ENCODE measurements at regions not wholly inside any gene's neighbourhood (a gene's known extent, or its start where the extent isn't known, plus 50 kb on each side); places are given as distances from the start of the nearest gene placed in this dataset.

DNA sequence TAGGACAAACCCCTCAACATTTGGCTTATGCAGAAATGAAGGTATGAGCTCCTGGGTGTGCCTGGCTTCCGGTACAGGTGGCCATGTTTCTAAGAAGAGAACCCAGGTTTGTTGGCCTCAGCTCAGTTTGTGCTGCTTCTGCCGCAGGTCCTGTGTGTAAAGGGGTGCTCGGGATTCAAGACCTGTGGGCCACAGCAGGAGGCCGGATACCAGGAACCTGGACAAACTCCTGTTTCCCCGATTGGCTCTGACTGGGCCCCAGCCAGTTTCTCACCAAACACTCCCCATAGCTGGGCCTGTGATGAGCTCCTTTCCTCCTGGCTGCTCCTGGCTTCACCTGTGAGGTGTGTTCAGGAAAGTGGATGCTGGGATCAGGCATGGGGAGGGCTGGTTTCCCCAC lies 271.2 kb upstream of the IRX2 start:
- 28 to 43% methylated on average over 5 of the region's 5 CpGs for WGBS, 2 experiments (ENCODE audit: low coverage in 1 of 2, low lambda C conversion rate in 2 of 2, missing lambda C conversion rate in 2 of 2)
- H3K36me3 ChIP-seq (ENCODE audit: low read depth): no peaks in the 10 kb centered on the region
- H4K20me1 ChIP-seq (ENCODE audit: insufficient read depth): no peaks in the 10 kb centered on the region
- in situ Hi-C loops (cut with MboI): no loop called here
- no peak overlapping the region for H2AFZ ChIP-seq
- no peak overlapping the region for H3K4me2 ChIP-seq (ENCODE audit: unreplicated experiment)
- no peaks in the 10 kb centered on the region for H3K79me2 ChIP-seq (ENCODE audit: insufficient read depth)
- no peaks in the 10 kb centered on the region for H3K9me2 ChIP-seq (ENCODE audit: insufficient read depth)
- no peaks in the 10 kb centered on the region for H3K9me3 ChIP-seq (ENCODE audit: low read depth)
- no peak overlapping the region for H3K9ac ChIP-seq
- H3F3A ChIP-seq (ENCODE audit: insufficient read depth): no peaks in the 10 kb centered on the region
- H3K27ac ChIP-seq: no peak overlapping the region
- H3K4me3 ChIP-seq: no peak overlapping the region
- no peak for DNase-seq
- no peaks in the 10 kb centered on the region for H3K4me1 ChIP-seq (ENCODE audit: insufficient read depth)
- TF ChIP-seq EZH2phosphoT487 (IDR thresholded peaks at IDR 0.05; ENCODE audit: insufficient read depth, low read depth) (no peak), EZH2 (IDR thresholded peaks at IDR 0.05; ENCODE audit: insufficient read depth, poor library complexity, severe bottlenecking) (no peak)
- H3K27me3 ChIP-seq (replicated peaks; ENCODE audit: insufficient read depth): no peaks in the 10 kb centered on the region

DNA sequence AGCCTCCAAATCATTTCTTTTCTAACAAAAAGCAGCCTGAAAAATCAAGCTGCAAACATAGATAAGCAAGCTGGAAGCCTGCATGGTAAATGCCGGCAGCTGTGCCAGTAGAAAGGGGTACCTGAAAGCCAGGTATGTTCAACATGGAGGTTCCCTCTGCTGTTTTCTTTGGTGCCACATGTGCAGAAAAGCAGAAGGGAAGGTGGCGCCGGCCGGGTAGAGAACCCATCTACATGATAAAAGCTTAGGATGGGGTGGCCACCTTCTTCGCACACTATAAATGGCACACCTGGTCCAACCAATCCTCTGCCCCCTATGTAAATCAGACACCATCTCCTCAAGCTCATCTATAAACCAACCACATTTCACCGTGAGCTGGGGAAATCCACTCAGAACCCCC lies 268.9 kb upstream of the IRX2 start:
- no peak overlapping the region for H3K4me2 ChIP-seq (ENCODE audit: unreplicated experiment)
- no peaks in the 10 kb centered on the region for H3K27me3 ChIP-seq (replicated peaks; ENCODE audit: insufficient read depth)
- DNase-seq: no peak
- H2AFZ ChIP-seq: no peak overlapping the region
- H3K79me2 ChIP-seq (ENCODE audit: insufficient read depth): no peaks in the 10 kb centered on the region
- no peaks in the 10 kb centered on the region for H3K9me2 ChIP-seq (ENCODE audit: insufficient read depth)
- in situ Hi-C loops (cut with MboI): no loop called here
- H3K27ac ChIP-seq: no peak overlapping the region
- 37% methylated on average over 6 of the region's 6 CpGs for WGBS, 2 experiments (ENCODE audit: low coverage in 1 of 2, low lambda C conversion rate in 2 of 2, missing lambda C conversion rate in 2 of 2)
- no peaks in the 10 kb centered on the region for H3K36me3 ChIP-seq (ENCODE audit: low read depth)
- no peaks in the 10 kb centered on the region for H4K20me1 ChIP-seq (ENCODE audit: insufficient read depth)
- TF ChIP-seq EZH2 (IDR thresholded peaks at IDR 0.05; ENCODE audit: insufficient read depth, poor library complexity, severe bottlenecking) (no peak), EZH2phosphoT487 (IDR thresholded peaks at IDR 0.05; ENCODE audit: insufficient read depth, low read depth) (no peak)
- no peak overlapping the region for H3K4me3 ChIP-seq
- H3K9ac ChIP-seq: no peak overlapping the region
- no peaks in the 10 kb centered on the region for H3K4me1 ChIP-seq (ENCODE audit: insufficient read depth)
- H3F3A ChIP-seq (ENCODE audit: insufficient read depth): no peaks in the 10 kb centered on the region
- no peaks in the 10 kb centered on the region for H3K9me3 ChIP-seq (ENCODE audit: low read depth)

DNA sequence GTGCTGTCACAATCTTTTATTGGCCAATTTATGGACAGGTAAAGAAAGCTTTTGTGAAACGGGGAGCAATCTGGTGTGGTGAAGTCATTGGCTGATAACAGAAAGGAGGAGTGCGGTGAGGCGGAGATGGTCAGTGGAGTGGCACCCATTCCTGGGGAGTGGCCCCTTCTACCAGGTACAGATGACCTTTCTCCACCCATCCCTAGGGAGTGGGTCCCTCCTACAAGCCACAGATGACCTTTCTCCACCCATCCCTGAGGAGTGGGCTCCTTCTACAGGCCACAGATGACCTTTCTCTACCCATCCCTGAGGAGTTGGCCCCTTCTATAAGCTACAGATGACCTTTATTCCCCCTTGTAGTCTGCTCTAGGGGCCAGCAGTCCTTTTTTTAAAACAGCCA lies 267.6 kb upstream of the IRX2 start:
- Histone ChIP-seq H3K4me1 (ENCODE audit: insufficient read depth) (no peaks in the 10 kb centered on the region), H3K9me3 (ENCODE audit: low read depth) (no peaks in the 10 kb centered on the region), H3K9me2 (ENCODE audit: insufficient read depth) (no peaks in the 10 kb centered on the region), H3K9ac (no peak overlapping the region), H3K4me2 (ENCODE audit: unreplicated experiment) (no peak overlapping the region), H3K79me2 (ENCODE audit: insufficient read depth) (no peaks in the 10 kb centered on the region), H3K4me3 (no peak overlapping the region), H3K27ac (no peak overlapping the region), H3K36me3 (ENCODE audit: low read depth) (no peaks in the 10 kb centered on the region), H3F3A (ENCODE audit: insufficient read depth) (no peaks in the 10 kb centered on the region), H3K27me3 (replicated peaks; ENCODE audit: insufficient read depth) (no peaks in the 10 kb centered on the region), H2AFZ (no peak overlapping the region), H4K20me1 (ENCODE audit: insufficient read depth) (no peaks in the 10 kb centered on the region)
- DNase-seq: no peak
- in situ Hi-C loops (cut with MboI): no loop called here
- TF ChIP-seq EZH2phosphoT487 (IDR thresholded peaks at IDR 0.05; ENCODE audit: insufficient read depth, low read depth): no peak
- no peak for TF ChIP-seq EZH2 (IDR thresholded peaks at IDR 0.05; ENCODE audit: insufficient read depth, poor library complexity, severe bottlenecking)
- WGBS, 2 experiments (ENCODE audit: low coverage in 1 of 2, low lambda C conversion rate in 2 of 2, missing lambda C conversion rate in 2 of 2): 56 to 76% methylated on average over 2 to 3 of the region's 3 CpGs

DNA sequence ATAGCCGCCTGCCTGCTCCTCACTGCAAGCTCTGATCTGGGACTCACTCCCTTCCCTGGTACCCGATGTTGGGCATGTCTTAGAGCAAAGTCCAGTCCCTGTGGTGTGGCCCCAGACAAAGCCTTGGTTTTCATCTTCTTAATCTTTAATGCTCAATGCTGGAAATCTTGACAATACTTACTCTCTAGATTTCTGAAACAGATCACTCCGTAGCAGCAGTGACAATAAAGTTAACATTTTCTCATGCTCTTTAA lies 260.2 kb upstream of the IRX2 start:
- TF ChIP-seq EZH2 (IDR thresholded peaks at IDR 0.05; ENCODE audit: insufficient read depth, poor library complexity, severe bottlenecking) (no peak), EZH2phosphoT487 (IDR thresholded peaks at IDR 0.05; ENCODE audit: insufficient read depth, low read depth) (no peak)
- Histone ChIP-seq H3K9me3 (ENCODE audit: low read depth) (no peaks in the 10 kb centered on the region), H4K20me1 (ENCODE audit: insufficient read depth) (no peaks in the 10 kb centered on the region), H3F3A (ENCODE audit: insufficient read depth) (no peaks in the 10 kb centered on the region), H3K9ac (no peak overlapping the region), H3K4me3 (no peak overlapping the region), H3K27ac (no peak overlapping the region), H3K36me3 (ENCODE audit: low read depth) (no peaks in the 10 kb centered on the region), H3K79me2 (ENCODE audit: insufficient read depth) (no peaks in the 10 kb centered on the region), H3K27me3 (replicated peaks; ENCODE audit: insufficient read depth) (no peaks in the 10 kb centered on the region), H3K9me2 (ENCODE audit: insufficient read depth) (no peaks in the 10 kb centered on the region), H3K4me1 (ENCODE audit: insufficient read depth) (no peaks in the 10 kb centered on the region), H3K4me2 (ENCODE audit: unreplicated experiment) (no peak overlapping the region), H2AFZ (no peak overlapping the region)
- WGBS, 2 experiments (ENCODE audit: low coverage in 1 of 2, low lambda C conversion rate in 2 of 2, missing lambda C conversion rate in 2 of 2): 1 to 19% methylated on average over 3 of the region's 3 CpGs
- in situ Hi-C loops (cut with MboI): no loop called here
- no peak for DNase-seq

DNA sequence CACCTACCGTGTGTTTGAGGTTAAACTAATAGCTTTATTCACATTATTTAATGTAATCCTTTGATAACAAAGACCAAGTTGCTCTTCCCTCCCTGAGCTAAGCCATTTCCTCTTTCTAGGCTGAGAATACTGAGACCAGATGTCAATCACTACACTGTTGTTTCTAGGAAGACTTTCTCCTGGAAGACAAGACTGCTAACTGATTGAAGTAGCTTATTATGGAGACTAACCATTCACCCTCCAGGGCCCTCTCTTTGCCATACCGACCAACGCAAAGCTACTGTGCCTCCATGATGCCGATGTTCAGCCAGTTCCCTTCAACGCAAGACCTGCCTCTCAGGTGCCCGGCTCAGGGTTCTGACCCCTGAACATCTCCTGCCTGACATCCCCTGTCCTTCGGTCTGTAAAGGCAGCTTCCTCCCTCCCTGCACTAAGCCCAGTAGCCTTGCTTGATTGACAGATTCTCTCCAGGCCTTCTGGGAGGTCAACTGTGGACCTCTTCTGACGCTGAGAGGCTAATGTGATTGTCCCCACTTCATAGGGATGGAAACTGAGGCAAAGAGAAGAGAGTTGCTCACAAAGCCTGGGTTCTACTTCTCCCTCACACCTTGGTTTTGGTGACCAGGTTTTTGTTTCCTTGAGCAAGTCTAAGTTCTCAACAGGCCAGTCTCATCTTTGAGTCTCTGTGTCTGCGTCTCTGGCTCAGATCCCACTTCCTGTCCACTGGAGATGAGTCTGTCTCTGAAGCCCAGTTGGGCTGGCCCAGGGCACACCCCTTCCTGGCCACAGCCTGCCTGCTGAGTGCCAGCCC lies 259.7 kb upstream of the IRX2 start:
- no peak for TF ChIP-seq EZH2 (IDR thresholded peaks at IDR 0.05; ENCODE audit: insufficient read depth, poor library complexity, severe bottlenecking)
- TF ChIP-seq EZH2phosphoT487 (IDR thresholded peaks at IDR 0.05; ENCODE audit: insufficient read depth, low read depth): no peak
- H3K4me1 ChIP-seq (ENCODE audit: insufficient read depth): no peaks in the 10 kb centered on the region
- H3K79me2 ChIP-seq (ENCODE audit: insufficient read depth): no peaks in the 10 kb centered on the region
- WGBS, 2 experiments (ENCODE audit: low coverage in 1 of 2, low lambda C conversion rate in 2 of 2, missing lambda C conversion rate in 2 of 2): 32 to 33% methylated on average over 9 of the region's 9 CpGs
- H3K9me2 ChIP-seq (ENCODE audit: insufficient read depth): no peaks in the 10 kb centered on the region
- no peaks in the 10 kb centered on the region for H3F3A ChIP-seq (ENCODE audit: insufficient read depth)
- no peak overlapping the region for H2AFZ ChIP-seq
- no peak overlapping the region for H3K27ac ChIP-seq
- H3K9ac ChIP-seq: no peak overlapping the region
- no peak for DNase-seq
- in situ Hi-C loops (cut with MboI): no loop called here
- H4K20me1 ChIP-seq (ENCODE audit: insufficient read depth): no peaks in the 10 kb centered on the region
- no peak overlapping the region for H3K4me2 ChIP-seq (ENCODE audit: unreplicated experiment)
- H3K9me3 ChIP-seq (ENCODE audit: low read depth): no peaks in the 10 kb centered on the region
- H3K27me3 ChIP-seq (replicated peaks; ENCODE audit: insufficient read depth): no peaks in the 10 kb centered on the region
- no peaks in the 10 kb centered on the region for H3K36me3 ChIP-seq (ENCODE audit: low read depth)
- H3K4me3 ChIP-seq: no peak overlapping the region

All from GM23248 (cell line).